ENCODE measurements at regions not wholly inside any gene's neighbourhood (a gene's known extent, or its start where the extent isn't known, plus 50 kb on each side); places are given as distances from the start of the nearest gene placed in this dataset.

GRCh38 chr20:22526512-22527012 is 57.8 kb downstream of the FOXA2 start:
- TF ChIP-seq CTCF (IDR thresholded peaks at IDR 0.05; ENCODE audit: insufficient read depth, low read length, poor library complexity, severe bottlenecking) (no peak), EZH2phosphoT487 (conservative IDR thresholded peaks at IDR 0.05; ENCODE audit: low read length) (no peak)
